NCI-H226 (cell line): ENCODE measurements at regions not wholly inside any gene's neighbourhood (a gene's known extent, or its start where the extent isn't known, plus 50 kb on each side); places are given as distances from the start of the nearest gene placed in this dataset.

ENCODE experiments used
- DNase-seq: peaks from one replicate; pipeline ENCODE4 v3.0.0-alpha.2; 2015

GRCh38 chr5:160175438-160176218, 53.7 kb upstream of the FABP6 start:
- peak; percentile 92 for DNase-seq

GRCh38 chr5:160174780-160175437, 54.4 kb upstream of the FABP6 start:
- DNase-seq, result no peak

- DNase-seq, result no peak
Measured at GRCh38 chr5:160174290-160174689, 55.0 kb upstream of the FABP6 start.

GRCh38 chr5:160171666-160172065, 52.4 kb upstream of the PWWP2A start:
- DNase-seq, result no peak

GRCh38 chr5:160169326-160169725, 50.1 kb upstream of the PWWP2A start:
- peak; percentile 87 for DNase-seq
